Fibroblast of skin of left biceps (primary cell): ENCODE measurements at regions not wholly inside any gene's neighbourhood (a gene's known extent, or its start where the extent isn't known, plus 50 kb on each side); places are given as distances from the start of the nearest gene placed in this dataset.

Experiments used
- DNase-seq, 2 experiments: peaks; one replicate each; pipeline ENCODE4 v3.0.0-alpha.2; 2013; ENCODE audit warnings: low read depth in 2 of 2

DNA sequence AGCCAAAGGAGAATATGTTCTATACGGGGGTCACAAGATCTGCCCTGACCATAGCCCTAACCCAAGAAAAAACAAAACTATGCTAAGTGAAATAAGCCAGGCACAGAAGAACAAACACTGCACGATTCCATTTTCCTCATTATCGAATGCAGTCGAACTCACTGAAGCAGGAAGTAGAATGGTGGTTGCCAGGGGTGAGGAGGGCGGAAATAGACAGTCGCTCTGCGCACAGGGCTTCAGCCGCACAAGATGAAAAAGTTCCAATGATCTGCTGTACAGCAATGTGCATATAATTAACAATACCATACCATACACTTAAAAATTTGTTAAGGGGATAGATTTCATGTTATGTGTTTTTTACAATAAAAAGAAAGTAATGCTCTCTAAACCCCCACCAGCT lies 257.7 kb downstream of the TXNL1 start:
- no peak for DNase-seq

DNA sequence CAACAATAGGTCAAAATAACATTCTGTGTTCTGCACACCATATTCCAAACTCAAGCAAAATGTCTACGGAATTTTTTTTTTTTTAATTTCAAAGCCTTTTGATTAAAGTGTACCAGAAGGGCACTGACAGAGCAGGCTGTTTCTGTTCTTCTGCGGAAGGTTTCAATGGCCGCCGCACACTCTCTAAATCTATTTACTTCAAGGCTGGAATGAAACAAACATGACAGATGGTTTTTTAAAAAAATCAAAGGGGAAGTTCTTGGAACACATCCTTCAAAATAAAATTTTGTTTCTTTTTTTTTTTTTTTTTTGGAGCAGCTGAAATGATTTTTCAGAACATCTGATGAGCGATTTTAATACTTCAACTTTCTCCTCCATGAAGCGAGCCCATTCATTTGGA lies 259.1 kb downstream of the TXNL1 start:
- DNase-seq, result no peak

GRCh38 chr18:56377231-56377630 lies 261.2 kb downstream of the TXNL1 start:
- no peak for DNase-seq

DNA sequence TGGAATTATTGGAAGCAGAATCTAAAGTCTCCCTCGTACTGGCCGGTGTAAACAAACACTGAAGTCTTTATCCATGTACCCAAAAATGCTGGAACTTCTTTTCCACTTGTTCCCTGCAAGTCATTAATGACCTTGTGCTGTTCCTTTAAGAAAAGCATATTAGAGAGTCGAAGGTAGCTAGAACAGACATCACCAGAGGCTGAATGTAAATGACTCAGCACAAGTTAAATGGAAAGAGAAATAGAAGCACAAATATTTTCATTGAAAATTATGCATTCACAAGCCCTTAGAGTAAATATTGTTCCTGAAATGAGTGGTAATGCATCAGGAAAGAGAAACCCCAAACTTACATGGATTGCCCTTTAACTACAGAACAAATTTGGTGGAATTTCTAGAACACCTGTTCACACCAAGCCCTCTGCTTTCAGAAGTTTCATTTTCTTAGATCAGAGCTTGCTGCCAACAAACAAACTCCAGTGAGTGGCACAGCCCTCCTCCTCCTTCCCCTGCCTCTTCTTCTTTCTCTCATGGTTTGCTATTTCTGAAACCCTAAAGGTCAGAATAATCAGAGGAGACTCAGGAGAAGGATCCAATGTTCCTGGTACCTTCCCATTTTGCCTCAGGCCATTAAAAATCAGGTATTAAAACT lies 264.3 kb downstream of the TXNL1 start:
- no peak for DNase-seq

- no peak for DNase-seq
These were observed 264.8 kb downstream of the TXNL1 start for GRCh38 chr18:56373601-56374000.

GRCh38 chr18:56368066-56368465 lies 270.3 kb downstream of the TXNL1 start:
- no peak for DNase-seq

- DNase-seq, result no peak
These were observed 279.6 kb downstream of the TXNL1 start for GRCh38 chr18:56358608-56359280.

- DNase-seq, result no peak
These were observed 284.6 kb downstream of the TXNL1 start for GRCh38 chr18:56353663-56354260.

DNA sequence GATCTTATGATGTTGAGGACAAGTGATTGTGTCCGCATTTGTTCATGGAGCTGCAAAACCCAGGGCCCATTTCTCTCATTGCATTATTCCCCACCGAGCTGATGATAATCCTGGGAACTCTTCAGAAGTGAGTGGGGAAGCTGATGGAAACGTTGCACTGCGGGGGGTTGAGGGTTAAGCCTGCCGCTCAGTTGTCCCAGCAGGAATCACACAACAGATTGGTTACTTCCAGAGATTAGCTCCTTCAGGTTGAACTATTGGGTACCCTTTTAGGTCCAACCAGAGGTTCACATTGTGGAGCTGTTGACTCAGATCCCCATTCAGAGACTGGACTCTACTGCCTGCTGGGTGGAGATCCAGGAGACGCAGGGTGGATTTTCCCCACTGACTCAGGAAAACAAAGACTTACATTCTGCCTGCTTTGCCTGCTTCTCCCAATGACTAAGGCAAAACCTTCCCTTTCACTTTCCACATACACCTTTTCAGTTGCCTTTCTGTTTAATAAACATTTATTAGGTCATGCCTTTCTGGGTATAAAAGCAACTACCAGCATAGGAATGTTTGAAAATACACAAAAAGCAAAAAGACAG lies 286.4 kb downstream of the TXNL1 start:
- no peak for DNase-seq

GRCh38 chr18:56337507-56337906 lies 300.9 kb downstream of the TXNL1 start:
- no peak for DNase-seq

GRCh38 chr18:56333839-56334238 lies 304.6 kb downstream of the TXNL1 start:
- DNase-seq, result no peak

GRCh38 chr18:56333146-56333545 lies 305.2 kb downstream of the TXNL1 start:
- DNase-seq, result no peak

DNA sequence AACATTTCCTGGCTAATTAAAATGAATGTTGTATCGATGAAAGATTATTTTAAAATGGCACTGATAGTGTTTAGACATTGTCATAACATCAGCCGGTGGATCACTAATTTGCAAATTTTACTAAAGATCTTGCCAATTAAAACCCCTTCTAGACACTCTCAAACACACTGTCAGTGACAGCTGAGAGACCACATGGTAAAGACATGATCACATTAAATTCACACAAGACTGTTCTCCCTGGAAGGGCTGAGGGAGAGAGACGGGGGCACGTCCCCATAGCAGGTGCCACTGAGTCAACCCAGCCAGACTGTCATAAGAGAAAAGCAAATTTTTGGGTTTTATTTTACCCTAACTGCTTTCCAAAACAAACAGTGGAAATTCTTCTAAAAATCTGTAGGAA lies 306.0 kb downstream of the TXNL1 start:
- DNase-seq, result no peak

- no peak for DNase-seq
These were observed 307.9 kb downstream of the TXNL1 start for GRCh38 chr18:56330366-56331110.

DNA sequence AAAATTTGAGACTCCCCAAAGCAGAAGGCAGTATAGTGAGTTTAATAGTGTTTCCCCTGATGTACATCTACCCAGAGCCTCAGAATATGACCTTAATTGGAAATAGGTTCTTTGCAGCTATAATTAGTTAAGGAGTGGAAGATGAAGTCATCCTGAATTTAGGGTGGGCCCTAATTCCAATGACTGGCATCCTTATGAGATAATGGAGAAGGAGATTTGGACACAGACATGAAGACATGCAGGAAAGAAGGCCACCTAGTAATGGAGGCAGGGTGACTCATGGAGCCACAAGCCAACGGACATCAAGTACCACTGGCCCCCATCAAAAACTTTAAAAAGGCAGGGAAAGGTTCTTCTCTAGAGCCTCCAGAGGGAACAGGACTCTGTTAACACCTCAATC lies 308.9 kb downstream of the TXNL1 start:
- DNase-seq, result no peak

DNA sequence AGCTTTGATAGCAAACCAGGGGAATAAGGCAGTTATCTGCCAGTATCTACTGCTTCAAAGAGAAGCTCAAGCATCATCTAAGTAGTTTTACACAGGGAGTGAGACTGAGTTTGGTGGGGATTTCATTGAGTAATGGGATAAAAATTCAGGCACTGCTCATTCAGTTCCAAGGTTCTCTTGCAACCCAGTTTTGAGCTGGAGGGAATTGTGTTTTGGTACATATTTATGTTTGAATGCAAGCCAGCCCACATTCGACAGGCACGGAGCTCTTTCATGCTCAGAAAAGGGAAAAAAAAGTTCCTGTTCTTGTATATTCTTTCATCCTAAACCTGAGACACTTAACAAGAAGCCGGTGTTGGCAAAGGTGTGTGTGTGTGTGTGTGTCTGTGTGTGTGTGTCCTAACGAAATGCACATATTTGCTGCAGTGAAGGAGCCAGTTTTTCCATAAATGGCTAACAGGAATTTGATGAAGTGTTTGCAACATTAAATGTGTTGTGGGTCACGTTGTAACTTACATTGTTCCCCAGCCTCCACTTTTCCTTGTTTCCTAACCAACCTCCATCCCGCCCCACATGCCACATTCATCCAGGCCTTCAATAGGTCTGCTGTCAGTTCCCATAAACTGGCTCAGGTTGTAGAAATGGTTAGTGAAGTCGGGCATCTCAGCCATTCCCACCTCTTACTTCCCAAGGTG lies 311.1 kb downstream of the TXNL1 start:
- peak; percentile 53 to 62 for DNase-seq

GRCh38 chr18:56326336-56327072 lies 311.9 kb downstream of the TXNL1 start:
- DNase-seq, result no peak

GRCh38 chr18:56323673-56324072 lies 314.7 kb downstream of the TXNL1 start:
- DNase-seq, result no peak

GRCh38 chr18:56322406-56322805 lies 316.0 kb downstream of the TXNL1 start:
- no peak for DNase-seq

GRCh38 chr18:56321470-56321869 lies 316.9 kb downstream of the TXNL1 start:
- DNase-seq, result no peak

GRCh38 chr18:56319953-56320352 lies 318.4 kb downstream of the TXNL1 start:
- DNase-seq, result no peak
